Panc1 (cell line): ENCODE measurements at regions not wholly inside any gene's neighbourhood (a gene's known extent, or its start where the extent isn't known, plus 50 kb on each side); places are given as distances from the start of the nearest gene placed in this dataset.

ENCODE experiments used
- ATAC-seq: fragments of 200-7000 bp; cut with Tn5 transposase; 2 replicates; pipeline ENCODE4 v1.9.1; 2020; ENCODE audit warnings: mild to moderate bottlenecking, moderate library complexity
- BruUV-seq: library from RNA; stranded (reverse); fragments of 400-500 nt; replicated peaks from 2 replicates; lab custom pipeline; 2021; lab: Mats Ljungman, UMichigan
- CTCF ChIA-PET: fragments of 300-600 bp; sonication (Branson Sonifier 250); formaldehyde crosslinking; loops from one replicate; lab custom pipeline; 2022; ENCODE audit warnings: antibody characterized with exemption; lab: Charles Lee
- POLR2A ChIA-PET: fragments of 300-600 bp; sonication (Branson Sonifier 250); formaldehyde crosslinking; loops from one replicate; lab custom pipeline; 2022; ENCODE audit warnings: antibody characterized with exemption; lab: Charles Lee
- DNase-seq: peaks from one replicate; pipeline ENCODE4 v3.0.0-alpha.2; 2010; ENCODE audit warnings: low read depth, low spot score
- H3K27ac ChIP-seq: 2 replicates; pipeline ENCODE4 v1.5.1; 2011; ENCODE audit warnings: mild to moderate bottlenecking, low read length, inconsistent platforms
- H3K27me3 ChIP-seq: fragments of 200-500 bp; sonication (Bioruptor generic); 2 replicates; pipeline ENCODE4 v1.6.0; 2014; ENCODE audit warnings: low read length, inconsistent platforms; ENCODE audit not compliant: control insufficient read depth, insufficient read depth
- H3K36me3 ChIP-seq: fragments of 200-500 bp; sonication (Bioruptor generic); 2 replicates; pipeline ENCODE4 v1.5.1; 2014; ENCODE audit warnings: inconsistent platforms, mild to moderate bottlenecking, low read length, moderate library complexity; ENCODE audit not compliant: control insufficient read depth, insufficient read depth
- H3K4me1 ChIP-seq: 2 replicates; pipeline ENCODE4 v1.5.1; 2011; ENCODE audit warnings: inconsistent platforms, mild to moderate bottlenecking, low read length, moderate library complexity; ENCODE audit not compliant: control insufficient read depth, insufficient read depth
- H3K4me3 ChIP-seq, 2 experiments: 2 replicates each; pipeline ENCODE4 v1.5.1; 2011 to 2012; ENCODE audit warnings: low read depth in 2 of 2, low read length in 2 of 2, mild to moderate bottlenecking in 2 of 2, inconsistent platforms in 1 of 2, moderate library complexity in 1 of 2
- H3K9me3 ChIP-seq: fragments of 200-500 bp; sonication (Bioruptor generic); 2 replicates; pipeline ENCODE4 v1.5.1; 2014; ENCODE audit warnings: low read depth, mild to moderate bottlenecking, inconsistent platforms, low read length, moderate library complexity; ENCODE audit not compliant: control insufficient read depth, insufficient read depth
- CTCF ChIP-seq: fragments of 450-650 bp; IDR thresholded peaks from 2 replicates; pipeline ENCODE4 v1.5.1; 2017; ENCODE audit warnings: mild to moderate bottlenecking
- POLR2AphosphoS5 ChIP-seq: IDR thresholded peaks from 2 replicates; pipeline ENCODE4 v1.6.1; 2012; ENCODE audit warnings: mild to moderate bottlenecking, low read depth, low read length, moderate library complexity
- REST ChIP-seq, 2 experiments: IDR thresholded peaks; 2 replicates each; pipeline ENCODE4 v1.6.1; 2011 to 2012; ENCODE audit warnings: low read depth in 2 of 2, control low read depth in 1 of 2, low read length in 1 of 2, mild to moderate bottlenecking in 1 of 2, moderate library complexity in 1 of 2; ENCODE audit not compliant: insufficient read depth in 1 of 2
- SIN3A ChIP-seq: IDR thresholded peaks from 2 replicates; pipeline ENCODE4 v1.6.1; 2012; ENCODE audit warnings: low read depth, mild to moderate bottlenecking, low read length, moderate library complexity, borderline replicate concordance; ENCODE audit not compliant: insufficient read depth
- TCF7L2 ChIP-seq: IDR thresholded peaks from 2 replicates; pipeline ENCODE4 v1.6.1; 2011; ENCODE audit warnings: mild to moderate bottlenecking, low read depth, low read length, inconsistent platforms
- in situ Hi-C: cut with HindIII; loops from 2 replicates; pipeline ENCODE4 v1.10.0; 2016; ENCODE audit warnings: low sequenced_read_pairs, low pct_unique_long_range_greater_than_20kb
- intact Hi-C: fragments of 100-400 bp; cut with micrococcal nuclease; formaldehyde crosslinking; loops from one replicate; pipeline ENCODE4 v1.10.0; 2022; ENCODE audit not compliant: unreplicated experiment

DNA sequence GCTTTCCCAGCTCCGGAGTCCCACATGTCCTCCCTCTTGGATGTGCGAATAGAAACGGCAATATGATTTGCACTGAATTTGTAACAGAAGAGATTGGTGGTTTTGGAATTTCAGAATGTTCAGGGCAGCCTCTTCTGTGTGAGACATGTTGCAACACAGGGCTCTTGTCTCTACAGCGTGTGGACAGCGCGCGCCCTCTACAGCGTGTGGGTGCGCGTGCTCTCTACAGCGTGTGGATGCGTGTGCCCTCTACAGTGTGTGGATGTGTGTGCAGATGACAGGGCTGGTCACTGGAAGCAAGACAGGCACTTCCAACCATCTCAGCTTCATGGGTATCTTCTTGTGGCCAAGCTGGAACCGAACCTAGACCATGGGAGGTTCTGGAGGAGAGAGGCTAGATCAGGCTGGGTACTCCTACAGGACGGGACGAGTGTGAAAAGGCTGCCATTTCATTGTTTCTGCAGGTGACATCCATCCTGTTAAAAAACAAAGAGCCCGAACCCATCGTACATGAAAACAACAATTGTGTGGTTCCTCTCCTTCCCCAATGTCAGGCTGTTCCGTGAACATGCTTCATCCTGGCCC, 78.4 kb downstream of the TEX29 start:
- in situ Hi-C loops (no loop called here), intact Hi-C loops (no loop called here)
- TF ChIP-seq SIN3A (no peak), POLR2AphosphoS5 (no peak), REST (IDR thresholded peaks at IDR 0.05; ENCODE audit: insufficient read depth in 1 of 2, low read depth in 2 of 2, low read length in 1 of 2) (no peak), CTCF (no peak)
- ChIA-PET POLR2A (no interaction called here), CTCF (no interaction called here)
- no peaks in the 10 kb centered on the region for H3K36me3 ChIP-seq
- H3K9me3 ChIP-seq, result no peaks in the 10 kb centered on the region
- H3K4me1 ChIP-seq, result no peaks in the 10 kb centered on the region
- H3K4me3 ChIP-seq, result no peak overlapping the region
- H3K27ac ChIP-seq, result no peak overlapping the region
- DNase-seq (no peak), ATAC-seq (no peak)
- no peaks in the 10 kb centered on the region for H3K27me3 ChIP-seq
- no TSS peak for BruUV-seq

GRCh38 chr13:111399334-111399733, 78.9 kb downstream of the TEX29 start:
- Histone ChIP-seq H3K4me1 (no peaks in the 10 kb centered on the region), H3K27me3 (no peaks in the 10 kb centered on the region), H3K9me3 (no peaks in the 10 kb centered on the region), H3K4me3 (no peak overlapping the region), H3K27ac (no peak overlapping the region), H3K36me3 (no peaks in the 10 kb centered on the region)
- BruUV-seq, result no TSS peak
- in situ Hi-C loops (no loop called here), intact Hi-C loops (no loop called here)
- ChIA-PET CTCF (no interaction called here), POLR2A (no interaction called here)
- ATAC-seq (no peak), DNase-seq (no peak)
- TF ChIP-seq SIN3A (no peak), REST (IDR thresholded peaks at IDR 0.05; ENCODE audit: insufficient read depth in 1 of 2, low read depth in 2 of 2, low read length in 1 of 2) (no peak), CTCF (no peak), POLR2AphosphoS5 (no peak), TCF7L2 (no peak)
